ENCODE measurements at regions not wholly inside any gene's neighbourhood (a gene's known extent, or its start where the extent isn't known, plus 50 kb on each side); places are given as distances from the start of the nearest gene placed in this dataset.
A peak's percentile ranks its signal among the peaks of the same experiment; 100 is the strongest.

GRCh38 chrX:65034668-65035445 is 58.6 kb upstream of the ZC4H2 start, which contains the start of gene ZC3H12B:
TSS of gene ZC3H12B (plus strand) at chrX:65034826.
- DNase-seq (ENCODE audit: low read depth in 2 of 2): peak; percentile 51 to 62

GRCh38 chrX:65034292-65034667 is 58.0 kb upstream of the ZC4H2 start:
- no peak for DNase-seq (ENCODE audit: low read depth in 2 of 2)

Data from stimulated activated CD8-positive, alpha-beta memory T cell treated with anti-CD3 and anti-CD28 coated beads, Interleukin-7, amount 100 ng/mL, for 1 hour (primary cell).